ENCODE measurements at regions not wholly inside any gene's neighbourhood (a gene's known extent, or its start where the extent isn't known, plus 50 kb on each side); places are given as distances from the start of the nearest gene placed in this dataset.

DNA sequence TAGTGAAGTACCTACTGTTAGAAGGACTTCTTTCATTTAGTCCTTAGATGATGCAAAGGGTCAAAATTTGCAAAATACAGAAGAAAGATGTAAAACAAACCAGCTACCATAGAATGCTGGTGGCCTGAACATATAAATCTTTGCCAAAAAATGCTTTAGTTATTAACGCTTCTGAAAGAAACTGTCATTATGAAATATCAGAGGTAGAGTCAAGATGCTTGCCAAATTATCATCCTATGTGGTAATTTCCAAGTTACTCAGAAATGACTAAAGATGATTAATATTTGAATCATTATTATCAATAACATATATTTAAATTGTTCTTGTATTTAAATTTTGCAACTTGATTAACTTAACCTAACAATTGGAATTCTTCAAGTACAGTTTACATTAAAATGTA is 588.4 kb upstream of the FAM241A start:
- no TSS peak for BruUV-seq (replicated peaks)
- POLR2A ChIA-PET, result no interaction called here
- 0% methylated on average over 1 of the region's 1 CpG for WGBS (ENCODE audit: insufficient coverage, low coverage, missing lambda C conversion rate)
- Histone ChIP-seq H3K9me1 (ENCODE audit: control insufficient read depth, insufficient read depth, low read length) (no peaks in the 10 kb centered on the region), H3K4me2 (ENCODE audit: insufficient read depth, low read length) (no peak overlapping the region), H3K79me2 (ENCODE audit: control insufficient read depth, insufficient read depth, low read length) (no peaks in the 10 kb centered on the region), H3K4me3 (no peak overlapping the region), H2AFZ (ENCODE audit: low read depth, low read length) (no peak overlapping the region), H3K9me3 (replicated peaks; ENCODE audit: control insufficient read depth, insufficient read depth, low read depth, low read length) (no peaks in the 10 kb centered on the region), H3K27me3 (ENCODE audit: control insufficient read depth in 2 of 2, insufficient read depth in 2 of 2, low read length in 2 of 2) (no peaks in the 10 kb centered on the region), H3K36me3 (ENCODE audit: control insufficient read depth, insufficient read depth, low read length) (no peaks in the 10 kb centered on the region), H4K20me1 (replicated peaks; ENCODE audit: control insufficient read depth, insufficient read depth, low read length) (no peaks in the 10 kb centered on the region), H3K4me1 (replicated peaks in 1 of 2; ENCODE audit: control insufficient read depth in 2 of 2, insufficient read depth in 2 of 2, low read length in 2 of 2) (no peaks in the 10 kb centered on the region), H3K27ac (ENCODE audit: extremely low read depth, low read depth, low read length) (no peak overlapping the region), H3K9ac (ENCODE audit: insufficient read depth in 1 of 2, low read depth in 2 of 2, low read length in 2 of 2) (no peak overlapping the region)
- in situ Hi-C loops (cut with MboI) (no loop called here), intact Hi-C loops (cut with micrococcal nuclease) (no loop called here)
- FAIRE-seq (no peak), ATAC-seq (no peak), DNase-seq (ENCODE audit: extremely low read depth in 1 of 4, low spot score in 3 of 4) (no peak)
- CTCF ChIA-PET (ENCODE audit: low intra/inter-chr PET ratio), result no interaction called here
- no peak for TF ChIP-seq KAT7 (CRISPR knock-in tag; IDR thresholded peaks at IDR 0.05; ENCODE audit: borderline replicate concordance)
- TF ChIP-seq, protein P1, sequence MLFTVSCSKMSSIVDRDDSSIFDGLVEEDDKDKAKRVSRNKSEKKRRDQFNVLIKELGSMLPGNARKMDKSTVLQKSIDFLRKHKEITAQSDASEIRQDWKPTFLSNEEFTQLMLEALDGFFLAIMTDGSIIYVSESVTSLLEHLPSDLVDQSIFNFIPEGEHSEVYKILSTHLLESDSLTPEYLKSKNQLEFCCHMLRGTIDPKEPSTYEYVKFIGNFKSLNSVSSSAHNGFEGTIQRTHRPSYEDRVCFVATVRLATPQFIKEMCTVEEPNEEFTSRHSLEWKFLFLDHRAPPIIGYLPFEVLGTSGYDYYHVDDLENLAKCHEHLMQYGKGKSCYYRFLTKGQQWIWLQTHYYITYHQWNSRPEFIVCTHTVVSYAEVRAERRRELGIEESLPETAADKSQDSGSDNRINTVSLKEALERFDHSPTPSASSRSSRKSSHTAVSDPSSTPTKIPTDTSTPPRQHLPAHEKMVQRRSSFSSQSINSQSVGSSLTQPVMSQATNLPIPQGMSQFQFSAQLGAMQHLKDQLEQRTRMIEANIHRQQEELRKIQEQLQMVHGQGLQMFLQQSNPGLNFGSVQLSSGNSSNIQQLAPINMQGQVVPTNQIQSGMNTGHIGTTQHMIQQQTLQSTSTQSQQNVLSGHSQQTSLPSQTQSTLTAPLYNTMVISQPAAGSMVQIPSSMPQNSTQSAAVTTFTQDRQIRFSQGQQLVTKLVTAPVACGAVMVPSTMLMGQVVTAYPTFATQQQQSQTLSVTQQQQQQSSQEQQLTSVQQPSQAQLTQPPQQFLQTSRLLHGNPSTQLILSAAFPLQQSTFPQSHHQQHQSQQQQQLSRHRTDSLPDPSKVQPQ (CRISPR knock-in tag; IDR thresholded peaks at IDR 0.05; ENCODE audit: borderline replicate concordance), result no peak
- no peak for TF ChIP-seq CBX8 (IDR thresholded peaks at IDR 0.05; ENCODE audit: borderline replicate concordance, extremely low read depth, low read depth, low read length, poor library complexity, severe bottlenecking)
- TF ChIP-seq PTRF (tag; IDR thresholded peaks at IDR 0.05), result no peak
- TF ChIP-seq MCM7 (IDR thresholded peaks at IDR 0.05), result no peak
- no peak for TF ChIP-seq ZNF197 (CRISPR knock-in tag; IDR thresholded peaks at IDR 0.05; ENCODE audit: low read depth)
- no peak for TF ChIP-seq NFRKB (IDR thresholded peaks at IDR 0.05; ENCODE audit: low read depth)
- TF ChIP-seq ZNF224 (CRISPR knock-in tag; IDR thresholded peaks at IDR 0.05), result no peak
- no peak for TF ChIP-seq EWSR1 (IDR thresholded peaks at IDR 0.05; ENCODE audit: borderline replicate concordance, low read depth, partially characterized antibody)
- no peak for TF ChIP-seq CBX1 (IDR thresholded peaks at IDR 0.05; ENCODE audit: low read depth)
- no peak for TF ChIP-seq ZNF121 (CRISPR knock-in tag; conservative IDR thresholded peaks at IDR 0.05)
- no peak for TF ChIP-seq C11orf30 (IDR thresholded peaks at IDR 0.05; ENCODE audit: low read depth)
- TF ChIP-seq FOXA3 (CRISPR knock-in tag; conservative IDR thresholded peaks at IDR 0.05 in 1 of 2, IDR thresholded peaks at IDR 0.05 in 1 of 2), result no peak
- TF ChIP-seq PCBP2 (IDR thresholded peaks at IDR 0.05; ENCODE audit: low read depth, low read length, poor library complexity, severe bottlenecking), result no peak
- TF ChIP-seq, protein P2, sequence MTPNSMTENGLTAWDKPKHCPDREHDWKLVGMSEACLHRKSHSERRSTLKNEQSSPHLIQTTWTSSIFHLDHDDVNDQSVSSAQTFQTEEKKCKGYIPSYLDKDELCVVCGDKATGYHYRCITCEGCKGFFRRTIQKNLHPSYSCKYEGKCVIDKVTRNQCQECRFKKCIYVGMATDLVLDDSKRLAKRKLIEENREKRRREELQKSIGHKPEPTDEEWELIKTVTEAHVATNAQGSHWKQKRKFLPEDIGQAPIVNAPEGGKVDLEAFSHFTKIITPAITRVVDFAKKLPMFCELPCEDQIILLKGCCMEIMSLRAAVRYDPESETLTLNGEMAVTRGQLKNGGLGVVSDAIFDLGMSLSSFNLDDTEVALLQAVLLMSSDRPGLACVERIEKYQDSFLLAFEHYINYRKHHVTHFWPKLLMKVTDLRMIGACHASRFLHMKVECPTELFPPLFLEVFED (CRISPR knock-in tag; conservative IDR thresholded peaks at IDR 0.05), result no peak
- TF ChIP-seq, protein P3, sequence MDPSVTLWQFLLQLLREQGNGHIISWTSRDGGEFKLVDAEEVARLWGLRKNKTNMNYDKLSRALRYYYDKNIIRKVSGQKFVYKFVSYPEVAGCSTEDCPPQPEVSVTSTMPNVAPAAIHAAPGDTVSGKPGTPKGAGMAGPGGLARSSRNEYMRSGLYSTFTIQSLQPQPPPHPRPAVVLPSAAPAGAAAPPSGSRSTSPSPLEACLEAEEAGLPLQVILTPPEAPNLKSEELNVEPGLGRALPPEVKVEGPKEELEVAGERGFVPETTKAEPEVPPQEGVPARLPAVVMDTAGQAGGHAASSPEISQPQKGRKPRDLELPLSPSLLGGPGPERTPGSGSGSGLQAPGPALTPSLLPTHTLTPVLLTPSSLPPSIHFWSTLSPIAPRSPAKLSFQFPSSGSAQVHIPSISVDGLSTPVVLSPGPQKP (CRISPR knock-in tag; IDR thresholded peaks at IDR 0.05), result no peak
- no peak for TF ChIP-seq ZNF695 (CRISPR knock-in tag; IDR thresholded peaks at IDR 0.05)
- TF ChIP-seq, protein P4, sequence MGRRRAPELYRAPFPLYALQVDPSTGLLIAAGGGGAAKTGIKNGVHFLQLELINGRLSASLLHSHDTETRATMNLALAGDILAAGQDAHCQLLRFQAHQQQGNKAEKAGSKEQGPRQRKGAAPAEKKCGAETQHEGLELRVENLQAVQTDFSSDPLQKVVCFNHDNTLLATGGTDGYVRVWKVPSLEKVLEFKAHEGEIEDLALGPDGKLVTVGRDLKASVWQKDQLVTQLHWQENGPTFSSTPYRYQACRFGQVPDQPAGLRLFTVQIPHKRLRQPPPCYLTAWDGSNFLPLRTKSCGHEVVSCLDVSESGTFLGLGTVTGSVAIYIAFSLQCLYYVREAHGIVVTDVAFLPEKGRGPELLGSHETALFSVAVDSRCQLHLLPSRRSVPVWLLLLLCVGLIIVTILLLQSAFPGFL (CRISPR knock-in tag; IDR thresholded peaks at IDR 0.05), result no peak
